GM23338 (cell line): ENCODE measurements at regions not wholly inside any gene's neighbourhood (a gene's known extent, or its start where the extent isn't known, plus 50 kb on each side); places are given as distances from the start of the nearest gene placed in this dataset.

Experiments
- ATAC-seq: fragments of 200-7000 bp; cut with Tn5 transposase; 3 replicates; pipeline ENCODE4 v1.9.1; 2020
- DNase-seq: peaks from one replicate; pipeline ENCODE4 v3.0.0-alpha.2; 2015; ENCODE audit warnings: low spot score
- H2AFZ ChIP-seq: fragments of 200-600 bp; sonication (generic); 2 replicates; pipeline ENCODE4 v1.8.0; 2016; ENCODE audit warnings: antibody characterized with exemption, mild to moderate bottlenecking, moderate library complexity
- H3F3A ChIP-seq: fragments of 200-600 bp; sonication (generic); replicated peaks from 2 replicates; pipeline ENCODE4 v1.8.0; 2017; ENCODE audit warnings: antibody characterized with exemption, mixed run types, low read depth
- H3K27ac ChIP-seq: fragments of 200-600 bp; sonication (generic); 2 replicates; pipeline ENCODE4 v1.6.1; 2016; ENCODE audit warnings: low read depth
- H3K27me3 ChIP-seq: fragments of 200-600 bp; sonication (generic); 2 replicates; pipeline ENCODE4 v1.8.0; 2016; ENCODE audit warnings: mild to moderate bottlenecking, mixed run types, moderate library complexity; ENCODE audit not compliant: insufficient read depth
- H3K36me3 ChIP-seq: fragments of 200-600 bp; sonication (generic); 2 replicates; pipeline ENCODE4 v1.8.0; 2016; ENCODE audit warnings: mild to moderate bottlenecking; ENCODE audit not compliant: insufficient read depth
- H3K4me1 ChIP-seq: fragments of 200-600 bp; sonication (generic); 2 replicates; pipeline ENCODE4 v1.8.0; 2016; ENCODE audit warnings: mild to moderate bottlenecking, moderate library complexity; ENCODE audit not compliant: insufficient read depth
- H3K4me2 ChIP-seq: fragments of 200-600 bp; sonication (generic); 2 replicates; pipeline ENCODE4 v1.7.1; 2017; ENCODE audit warnings: mixed run types
- H3K4me3 ChIP-seq: fragments of 200-600 bp; sonication (generic); 2 replicates; pipeline ENCODE4 v1.6.1; 2016; ENCODE audit warnings: mixed run types
- H3K79me2 ChIP-seq: fragments of 200-600 bp; sonication (generic); replicated peaks from 2 replicates; pipeline ENCODE4 v1.8.0; 2017; ENCODE audit warnings: mild to moderate bottlenecking; ENCODE audit not compliant: insufficient read depth
- H3K9me2 ChIP-seq: fragments of 200-600 bp; sonication (generic); 2 replicates; pipeline ENCODE4 v1.8.0; 2017; ENCODE audit not compliant: insufficient read depth
- H4K20me1 ChIP-seq: fragments of 200-600 bp; sonication (generic); replicated peaks from 2 replicates; pipeline ENCODE4 v1.8.0; 2017; ENCODE audit warnings: mild to moderate bottlenecking; ENCODE audit not compliant: insufficient read depth
- H3K27ac Mint-ChIP-seq: 2 replicates; pipeline ENCODE4 v1.8.0; 2020; ENCODE audit warnings: inconsistent platforms, mild to moderate bottlenecking, moderate library complexity, mixed read lengths
- H3K27me3 Mint-ChIP-seq: 3 replicates; pipeline ENCODE4 v1.8.0; 2022; ENCODE audit warnings: low read depth, mild to moderate bottlenecking, moderate library complexity, mixed read lengths, inconsistent platforms; ENCODE audit not compliant: insufficient read depth, poor library complexity
- H3K36me3 Mint-ChIP-seq: 3 replicates; pipeline ENCODE4 v1.8.0; 2021; ENCODE audit warnings: low read depth, mild to moderate bottlenecking, inconsistent platforms, moderate library complexity, mixed read lengths
- H3K4me1 Mint-ChIP-seq: 3 replicates; pipeline ENCODE4 v1.8.0; 2020; ENCODE audit warnings: mild to moderate bottlenecking, inconsistent platforms, mixed read lengths
- H3K4me3 Mint-ChIP-seq: 3 replicates; pipeline ENCODE4 v1.8.0; 2021; ENCODE audit warnings: moderate library complexity, mild to moderate bottlenecking, inconsistent platforms, mixed read lengths
- H3K9me3 Mint-ChIP-seq: 3 replicates; pipeline ENCODE4 v1.8.0; 2020; ENCODE audit warnings: moderate library complexity, mild to moderate bottlenecking, inconsistent platforms, mixed read lengths
- CTCF ChIP-seq, 2 experiments: fragments of 200-600 bp in 1 of 2; sonication (generic) in 1 of 2; conservative IDR thresholded peaks; 2 replicates each; pipeline versions ENCODE4 v1.5.1 to v1.6.1; 2016 to 2017; ENCODE audit warnings: antibody characterized with exemption in 2 of 2, low read depth in 2 of 2, mild to moderate bottlenecking in 2 of 2, moderate library complexity in 1 of 2
- ETS1 ChIP-seq: IDR thresholded peaks from 2 replicates; pipeline ENCODE4 v1.6.1; 2016; ENCODE audit warnings: antibody characterized with exemption
- EZH2phosphoT487 ChIP-seq: fragments of 200-600 bp; sonication (generic); IDR thresholded peaks from one replicate; pipeline ENCODE4 v1.8.1; 2018; ENCODE audit warnings: antibody characterized with exemption; ENCODE audit not compliant: unreplicated experiment
- JUNB ChIP-seq: IDR thresholded peaks from one replicate; pipeline ENCODE4 v1.6.1; 2016; ENCODE audit warnings: antibody characterized with exemption; ENCODE audit not compliant: unreplicated experiment
- NANOG ChIP-seq: IDR thresholded peaks from 2 replicates; pipeline ENCODE4 v1.6.1; 2016; ENCODE audit warnings: antibody characterized with exemption, borderline replicate concordance
- TF ChIP-seq, protein P1 (sequence below): IDR thresholded peaks from one replicate; pipeline ENCODE4 v1.6.1; 2018; ENCODE audit warnings: antibody characterized with exemption; ENCODE audit not compliant: unreplicated experiment

DNA sequence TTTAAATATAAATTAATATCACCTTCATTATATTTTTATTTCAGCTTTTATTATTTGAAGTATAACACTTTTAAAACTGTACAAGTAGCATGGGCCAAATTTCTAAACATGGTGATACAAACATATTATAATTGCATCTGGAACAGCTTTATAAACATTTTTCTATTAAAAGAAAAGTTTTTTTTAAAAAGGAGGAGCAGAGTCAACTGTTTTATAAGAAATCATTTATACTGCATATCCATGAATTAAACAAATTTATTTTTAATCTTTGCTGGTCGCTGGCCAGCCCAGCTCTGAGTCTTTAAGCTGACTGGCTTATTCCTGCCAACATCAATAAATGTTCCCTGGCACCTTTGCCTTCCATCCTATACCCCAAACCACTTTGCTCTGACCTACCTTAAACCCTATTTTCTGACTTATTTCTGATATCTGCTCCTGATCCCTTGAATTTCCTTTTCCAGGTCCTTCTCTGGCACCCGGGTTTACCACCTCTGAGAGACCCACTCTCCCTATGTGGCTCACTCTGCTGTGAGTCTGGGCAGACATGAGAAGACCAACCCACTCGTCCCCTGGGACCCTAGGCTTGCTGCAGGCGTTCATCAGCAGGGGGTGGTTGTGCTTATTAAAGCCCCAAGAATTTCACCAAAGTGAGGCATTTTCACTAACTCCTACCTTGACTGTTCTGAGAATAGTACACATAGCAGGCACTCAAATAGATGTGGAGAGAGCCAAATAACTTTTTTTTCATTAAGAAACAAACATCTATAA is 220.3 kb downstream of the KLF12 start:
- 0 out of 2 replicates have a peak overlapping the region, but pooled peaks have one; percentile 8 for H3K27ac Mint-ChIP-seq
- ATAC-seq = peak; percentile 39; the same call in 2 of the 3 replicates
- H3F3A ChIP-seq = no peaks in the 10 kb centered on the region
- no peaks in the 10 kb centered on the region for H3K36me3 ChIP-seq
- no peaks in the 10 kb centered on the region; the same call in 1 of the 2 replicates for H4K20me1 ChIP-seq
- no peak overlapping the region for H3K4me2 ChIP-seq
- H3K27me3 ChIP-seq = no peaks in the 10 kb centered on the region
- H3K27ac ChIP-seq = no peak overlapping the region
- H3K9me3 Mint-ChIP-seq = no peaks in the 10 kb centered on the region; the same call in 2 of the 3 replicates
- no peaks in the 10 kb centered on the region for H3K9me2 ChIP-seq
- H3K4me3 Mint-ChIP-seq = no peak overlapping the region
- peaks cover 28% of the 10 kb centered on the region for H3K4me1 Mint-ChIP-seq
- no peak overlapping the region for H3K4me3 ChIP-seq
- no peaks in the 10 kb centered on the region for H3K79me2 ChIP-seq
- H3K36me3 Mint-ChIP-seq = no peaks in the 10 kb centered on the region
- peaks cover 14% of the 10 kb centered on the region; the same call in 1 of the 2 replicates for H3K4me1 ChIP-seq
- no peak for DNase-seq
- TF ChIP-seq NANOG = no peak
- peaks cover 1% of the 10 kb centered on the region for H3K27me3 Mint-ChIP-seq
- H2AFZ ChIP-seq = no peak overlapping the region

DNA sequence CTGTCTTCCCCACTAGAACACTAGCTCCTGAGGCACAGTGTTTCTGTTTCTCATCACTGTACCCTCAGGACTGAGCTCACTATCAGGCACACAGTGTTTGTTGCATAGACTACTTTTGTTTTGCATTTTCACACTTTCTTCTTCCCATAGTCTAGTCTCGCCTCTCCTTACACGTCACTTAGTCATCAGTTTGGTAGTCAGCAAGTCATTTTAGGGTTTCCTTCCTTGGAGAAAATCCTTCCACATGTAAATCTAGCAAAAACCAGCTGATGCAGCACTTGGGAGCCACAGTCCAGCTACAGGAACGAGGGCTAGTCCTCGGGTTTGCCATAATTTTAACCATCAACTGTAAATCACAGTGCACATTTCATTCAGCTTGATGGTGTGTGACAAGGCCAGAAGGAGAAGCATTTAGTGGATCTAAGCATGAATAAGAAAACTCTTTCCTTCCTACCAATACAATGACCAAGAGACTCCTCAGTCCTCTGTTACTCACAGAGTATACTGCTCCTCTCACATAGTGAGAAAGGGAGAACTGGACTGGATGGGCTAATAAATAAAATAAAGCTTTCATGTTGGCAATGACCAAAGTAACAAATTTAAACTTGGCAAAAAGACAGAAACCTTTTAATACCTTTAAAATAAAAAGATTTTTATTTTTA is 221.0 kb downstream of the KLF12 start:
- Mint-ChIP-seq H3K9me3 (no peaks in the 10 kb centered on the region; the same call in 2 of the 3 replicates), H3K4me3 (no peak overlapping the region), H3K27me3 (peaks cover 1% of the 10 kb centered on the region), H3K36me3 (no peaks in the 10 kb centered on the region), H3K4me1 (peaks cover 26% of the 10 kb centered on the region), H3K27ac (no peak overlapping the region)
- Histone ChIP-seq H3K79me2 (no peaks in the 10 kb centered on the region), H3K9me2 (no peaks in the 10 kb centered on the region), H2AFZ (no peak overlapping the region), H3K4me3 (no peak overlapping the region), H3K36me3 (no peaks in the 10 kb centered on the region), H3F3A (no peaks in the 10 kb centered on the region), H3K27me3 (no peaks in the 10 kb centered on the region), H3K27ac (no peak overlapping the region), H4K20me1 (no peaks in the 10 kb centered on the region; the same call in 1 of the 2 replicates), H3K4me2 (no peak overlapping the region), H3K4me1 (peaks cover 14% of the 10 kb centered on the region; the same call in 1 of the 2 replicates)
- no peak for DNase-seq
- no peak; the same call in 2 of the 3 replicates for ATAC-seq
- TF ChIP-seq, protein P1, sequence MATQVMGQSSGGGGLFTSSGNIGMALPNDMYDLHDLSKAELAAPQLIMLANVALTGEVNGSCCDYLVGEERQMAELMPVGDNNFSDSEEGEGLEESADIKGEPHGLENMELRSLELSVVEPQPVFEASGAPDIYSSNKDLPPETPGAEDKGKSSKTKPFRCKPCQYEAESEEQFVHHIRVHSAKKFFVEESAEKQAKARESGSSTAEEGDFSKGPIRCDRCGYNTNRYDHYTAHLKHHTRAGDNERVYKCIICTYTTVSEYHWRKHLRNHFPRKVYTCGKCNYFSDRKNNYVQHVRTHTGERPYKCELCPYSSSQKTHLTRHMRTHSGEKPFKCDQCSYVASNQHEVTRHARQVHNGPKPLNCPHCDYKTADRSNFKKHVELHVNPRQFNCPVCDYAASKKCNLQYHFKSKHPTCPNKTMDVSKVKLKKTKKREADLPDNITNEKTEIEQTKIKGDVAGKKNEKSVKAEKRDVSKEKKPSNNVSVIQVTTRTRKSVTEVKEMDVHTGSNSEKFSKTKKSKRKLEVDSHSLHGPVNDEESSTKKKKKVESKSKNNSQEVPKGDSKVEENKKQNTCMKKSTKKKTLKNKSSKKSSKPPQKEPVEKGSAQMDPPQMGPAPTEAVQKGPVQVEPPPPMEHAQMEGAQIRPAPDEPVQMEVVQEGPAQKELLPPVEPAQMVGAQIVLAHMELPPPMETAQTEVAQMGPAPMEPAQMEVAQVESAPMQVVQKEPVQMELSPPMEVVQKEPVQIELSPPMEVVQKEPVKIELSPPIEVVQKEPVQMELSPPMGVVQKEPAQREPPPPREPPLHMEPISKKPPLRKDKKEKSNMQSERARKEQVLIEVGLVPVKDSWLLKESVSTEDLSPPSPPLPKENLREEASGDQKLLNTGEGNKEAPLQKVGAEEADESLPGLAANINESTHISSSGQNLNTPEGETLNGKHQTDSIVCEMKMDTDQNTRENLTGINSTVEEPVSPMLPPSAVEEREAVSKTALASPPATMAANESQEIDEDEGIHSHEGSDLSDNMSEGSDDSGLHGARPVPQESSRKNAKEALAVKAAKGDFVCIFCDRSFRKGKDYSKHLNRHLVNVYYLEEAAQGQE = no peak
- TF ChIP-seq EZH2phosphoT487 (no peak), JUNB (no peak), CTCF (conservative IDR thresholded peaks at IDR 0.05; ENCODE audit: low read depth in 2 of 2) (no peak), ETS1 (no peak)
